ENCODE measurements at regions not wholly inside any gene's neighbourhood (a gene's known extent, or its start where the extent isn't known, plus 50 kb on each side); places are given as distances from the start of the nearest gene placed in this dataset.

GRCh38 chr15:100820528-100820927, 59.1 kb upstream of the ALDH1A3 start:
- H3K4me3 Mint-ChIP-seq, result no peak overlapping the region
- H3K27me3 Mint-ChIP-seq, result peaks cover 10% of the 10 kb centered on the region
- no peaks in the 10 kb centered on the region for H3K36me3 Mint-ChIP-seq (ENCODE audit: low read depth)
- no peak for DNase-seq
- TF ChIP-seq CTCF (IDR thresholded peaks at IDR 0.05), result no peak
- H3K9me3 Mint-ChIP-seq, result peaks cover 9% of the 10 kb centered on the region
- ChIA-PET POLR2A (no interaction called here), CTCF (no interaction called here)
- H3K27ac Mint-ChIP-seq, result no peak overlapping the region
- intact Hi-C loops (cut with micrococcal nuclease), result no loop called here
- ATAC-seq (ENCODE audit: low read depth), result no peak
- H3K4me1 Mint-ChIP-seq, result no peaks in the 10 kb centered on the region

- Mint-ChIP-seq H3K4me1 (no peaks in the 10 kb centered on the region), H3K4me3 (no peak overlapping the region), H3K36me3 (ENCODE audit: low read depth) (no peaks in the 10 kb centered on the region), H3K27me3 (peaks cover 10% of the 10 kb centered on the region), H3K27ac (no peak overlapping the region), H3K9me3 (peaks cover 5% of the 10 kb centered on the region)
- no peak for TF ChIP-seq CTCF (IDR thresholded peaks at IDR 0.05)
- ATAC-seq (ENCODE audit: low read depth), result no peak
- DNase-seq, result no peak
- intact Hi-C loops (cut with micrococcal nuclease), result no loop called here
- CTCF ChIA-PET, result no interaction called here
- POLR2A ChIA-PET, result no interaction called here
Observed at GRCh38 chr15:100821327-100821726, 58.3 kb upstream of the ALDH1A3 start.

GRCh38 chr15:100824211-100824610, 55.4 kb upstream of the ALDH1A3 start:
- ChIA-PET CTCF (no interaction called here), POLR2A (no interaction called here)
- intact Hi-C loops (cut with micrococcal nuclease), result no loop called here
- no peak for DNase-seq
- Mint-ChIP-seq H3K36me3 (ENCODE audit: low read depth) (no peaks in the 10 kb centered on the region), H3K27ac (no peak overlapping the region), H3K27me3 (peaks cover 17% of the 10 kb centered on the region), H3K4me3 (no peak overlapping the region), H3K4me1 (no peaks in the 10 kb centered on the region), H3K9me3 (peaks cover 8% of the 10 kb centered on the region)
- no peak for ATAC-seq (ENCODE audit: low read depth)
- TF ChIP-seq CTCF (IDR thresholded peaks at IDR 0.05), result no peak

- intact Hi-C loops (cut with micrococcal nuclease), result no loop called here
- Mint-ChIP-seq H3K36me3 (ENCODE audit: low read depth) (no peaks in the 10 kb centered on the region), H3K9me3 (peaks cover 3% of the 10 kb centered on the region), H3K4me3 (no peak overlapping the region), H3K27ac (no peak overlapping the region), H3K4me1 (no peaks in the 10 kb centered on the region), H3K27me3 (peaks cover 18% of the 10 kb centered on the region)
- TF ChIP-seq CTCF (IDR thresholded peaks at IDR 0.05), result no peak
- POLR2A ChIA-PET, result no interaction called here
- CTCF ChIA-PET, result no interaction called here
- DNase-seq (no peak), ATAC-seq (ENCODE audit: low read depth) (no peak)
Observed at GRCh38 chr15:100829457-100829856, 50.2 kb upstream of the ALDH1A3 start.
